Stimulated activated CD4-positive, alpha-beta T cell treated with anti-CD3 and anti-CD28 coated beads, Interleukin-12 subunit alpha, Interleukin-12 subunit beta, amount 100 ng/mL, for 48 hours (primary cell): ENCODE measurements at regions not wholly inside any gene's neighbourhood (a gene's known extent, or its start where the extent isn't known, plus 50 kb on each side); places are given as distances from the start of the nearest gene placed in this dataset.

Experiments used
- DNase-seq, 3 donors: peaks; one replicate each; pipeline ENCODE4 v3.0.0-alpha.2; 2020; ENCODE audit warnings: low read depth in 2 of 3, low spot score in 1 of 3

DNA sequence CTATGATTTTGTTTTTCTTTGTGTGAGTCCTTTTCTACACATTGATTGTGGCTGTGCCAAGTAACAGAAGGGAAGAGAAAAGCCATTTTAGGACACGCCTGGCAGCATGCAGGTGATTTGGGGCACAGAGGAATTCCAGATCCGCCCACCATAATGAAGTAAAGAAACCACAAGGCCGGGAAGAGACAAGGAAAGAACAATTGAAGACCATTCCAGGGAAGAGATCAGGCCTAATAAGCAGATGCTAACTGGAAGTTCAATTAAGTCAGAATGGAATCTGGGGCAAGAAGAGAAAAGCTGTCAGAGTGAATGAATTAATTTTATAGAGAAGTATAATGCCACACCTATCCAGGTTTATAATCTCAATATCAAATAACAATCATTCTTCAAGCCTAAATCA, 110.2 kb upstream of the ISL1 start:
- no peak for DNase-seq

- no peak for DNase-seq
Observed at GRCh38 chr5:51273871-51274270, 109.4 kb upstream of the ISL1 start.

DNA sequence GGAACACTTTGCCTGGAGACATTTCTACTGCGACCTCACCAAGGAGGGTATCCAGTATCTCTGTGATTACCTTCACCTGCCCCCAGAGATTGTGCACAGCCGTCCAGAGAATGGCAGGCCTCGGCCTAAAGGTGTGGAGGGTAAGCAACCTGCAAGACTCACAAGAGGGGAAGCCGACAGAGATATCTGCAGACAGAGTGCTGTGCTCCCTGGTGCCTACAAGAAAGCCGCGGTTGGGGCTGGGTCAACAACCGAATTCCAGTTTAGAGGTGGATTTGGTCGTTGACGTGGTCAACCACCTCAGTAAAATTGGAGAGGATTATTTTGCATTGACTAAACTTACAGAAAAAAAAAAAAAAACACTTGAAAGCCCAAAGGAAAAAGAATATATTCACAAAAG, 107.8 kb upstream of the ISL1 start:
- DNase-seq = no peak

- no peak for DNase-seq
Observed at GRCh38 chr5:51276250-51276649, 107.0 kb upstream of the ISL1 start.

GRCh38 chr5:51278539-51278938, 104.7 kb upstream of the ISL1 start:
- DNase-seq = no peak

DNA sequence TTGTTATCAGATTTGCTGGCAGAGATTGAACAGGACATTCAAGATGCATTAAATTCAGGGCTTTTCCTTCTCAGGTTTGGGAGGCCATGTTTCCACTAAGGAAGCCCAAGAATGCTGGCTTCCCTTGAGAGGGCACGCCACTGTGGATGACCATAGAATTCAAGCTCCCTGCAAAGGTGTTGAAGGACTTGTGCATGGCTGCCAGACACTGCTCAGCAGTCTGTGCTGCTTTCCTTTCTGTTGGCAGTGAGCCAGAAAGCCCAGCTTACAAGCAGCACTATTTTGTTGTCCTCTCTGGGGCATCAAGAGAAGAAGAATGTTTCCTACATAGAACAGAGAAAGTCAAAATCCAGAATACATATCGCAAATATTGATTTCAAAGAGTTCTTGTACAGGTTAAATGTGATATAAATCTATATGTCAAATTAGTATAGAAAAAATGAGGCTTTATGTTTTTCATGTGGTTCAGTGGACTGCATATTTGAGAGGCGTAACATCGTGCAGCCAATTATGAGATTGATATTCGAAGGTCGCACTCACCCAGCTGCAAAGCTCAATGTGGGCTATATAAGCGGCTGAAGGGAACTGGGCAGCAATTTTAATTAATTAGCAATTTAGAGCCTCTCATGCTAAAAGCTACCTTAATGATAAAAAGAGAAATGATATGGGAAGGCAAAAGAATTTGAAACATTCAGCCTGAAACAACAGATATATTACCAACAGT, 103.1 kb upstream of the ISL1 start:
- DNase-seq = no peak

DNA sequence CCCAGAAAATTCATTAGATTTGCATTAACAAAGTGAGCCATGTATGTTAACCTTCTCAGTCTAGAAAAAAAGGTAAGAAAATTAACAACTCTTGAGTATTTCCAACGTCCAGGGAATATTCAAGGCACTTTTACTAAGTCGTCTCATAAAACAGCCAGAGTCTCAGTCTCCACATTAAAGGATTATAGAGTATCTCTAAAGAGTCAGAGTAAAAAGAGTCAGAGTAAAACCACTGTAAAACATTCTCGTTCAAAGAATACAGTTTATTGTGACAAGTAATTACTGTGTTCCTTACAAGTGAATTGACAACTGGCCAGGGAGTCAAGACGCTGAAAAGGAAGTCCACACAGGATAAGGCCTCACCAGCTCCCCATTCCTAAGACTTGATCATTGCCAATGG, 97.2 kb upstream of the ISL1 start:
- DNase-seq = no peak

DNA sequence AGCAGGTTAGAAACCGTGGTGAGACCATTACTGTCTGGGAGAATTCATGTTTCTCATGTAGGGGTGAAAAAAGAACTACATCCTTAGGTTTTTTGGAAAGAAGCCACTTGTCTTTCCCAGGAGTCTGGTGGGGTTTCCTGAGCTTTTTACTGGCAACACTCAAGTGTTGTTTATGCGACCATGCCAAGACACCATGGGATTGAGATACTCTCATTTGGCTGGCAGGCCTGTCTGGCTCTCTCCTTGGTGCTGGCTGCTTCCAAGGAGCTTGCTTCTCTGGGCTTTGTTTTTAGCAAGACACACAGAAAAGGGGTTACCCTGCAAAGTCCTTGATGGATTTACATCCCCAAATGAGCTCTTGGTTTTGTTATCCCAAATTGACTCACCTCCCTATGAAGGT, 80.9 kb upstream of the ISL1 start:
- no peak for DNase-seq

GRCh38 chr5:51326844-51327243, 56.4 kb upstream of the ISL1 start:
- no peak for DNase-seq
